WTC11 (cell line): ENCODE measurements at regions not wholly inside any gene's neighbourhood (a gene's known extent, or its start where the extent isn't known, plus 50 kb on each side); places are given as distances from the start of the nearest gene placed in this dataset.

Source experiments
- ATAC-seq: fragments of 200-7000 bp; cut with Tn5 transposase; 2 replicates; pipeline ENCODE4 v1.10.0; 2021; ENCODE audit warnings: mild to moderate bottlenecking, moderate library complexity
- CTCF ChIA-PET: fragments of 300-600 bp; sonication (Branson Sonifier 250); formaldehyde crosslinking; loops from one replicate; lab custom pipeline; 2021; ENCODE audit warnings: antibody characterized with exemption; lab: Charles Lee
- POLR2A ChIA-PET: fragments of 350-600 bp; sonication (Branson Sonifier 250); formaldehyde crosslinking; loops from one replicate; lab custom pipeline; 2021; ENCODE audit warnings: antibody characterized with exemption; lab: Charles Lee
- DNase-seq: peaks from one replicate; pipeline ENCODE4 v3.0.0; 2021; ENCODE audit warnings: low spot score
- H3K27ac Mint-ChIP-seq: 2 replicates; pipeline ENCODE4 v1.8.0; 2021; ENCODE audit warnings: mixed read lengths
- H3K27me3 Mint-ChIP-seq: 2 replicates; pipeline ENCODE4 v1.8.0; 2021; ENCODE audit warnings: low read depth, mild to moderate bottlenecking, moderate library complexity, mixed read lengths
- H3K36me3 Mint-ChIP-seq: 2 replicates; pipeline ENCODE4 v1.8.0; 2021; ENCODE audit warnings: mixed read lengths
- H3K4me1 Mint-ChIP-seq: 2 replicates; pipeline ENCODE4 v1.8.0; 2022; ENCODE audit warnings: mixed read lengths
- H3K4me3 Mint-ChIP-seq: 2 replicates; pipeline ENCODE4 v1.8.0; 2021; ENCODE audit warnings: mild to moderate bottlenecking, moderate library complexity, mixed read lengths
- H3K9me3 Mint-ChIP-seq: 2 replicates; pipeline ENCODE4 v1.8.0; 2021; ENCODE audit warnings: mixed read lengths
- ARID4B ChIP-seq: sonication (generic); formaldehyde crosslinking; IDR thresholded peaks from 2 replicates; pipeline ENCODE4 v1.8.0; 2023; ENCODE audit warnings: missing genetic modification reagents, mild to moderate bottlenecking, borderline replicate concordance
- ATF2 ChIP-seq: sonication (generic); formaldehyde crosslinking; IDR thresholded peaks from 2 replicates; pipeline ENCODE4 v1.8.1; 2022; ENCODE audit warnings: low read depth, missing genetic modification reagents, borderline replicate concordance
- ATF3 ChIP-seq: sonication (generic); formaldehyde crosslinking; conservative IDR thresholded peaks from 2 replicates; pipeline ENCODE4 v1.8.1; 2022; ENCODE audit warnings: mild to moderate bottlenecking, missing genetic modification reagents
- CDX4 ChIP-seq: fragments of 250-450 bp; sonication (Bioruptor Pico); IDR thresholded peaks from 2 replicates; pipeline ENCODE4 v1.9.0; 2021; ENCODE audit warnings: moderate library complexity, mild to moderate bottlenecking, inconsistent platforms, borderline replicate concordance
- ELF4 ChIP-seq: sonication (generic); formaldehyde crosslinking; IDR thresholded peaks from 2 replicates; pipeline ENCODE4 v1.8.1; 2022; ENCODE audit warnings: low read depth, mild to moderate bottlenecking, moderate library complexity, missing genetic modification reagents
- ETV6 ChIP-seq: sonication (generic); formaldehyde crosslinking; IDR thresholded peaks from 2 replicates; pipeline ENCODE4 v1.8.1; 2022; ENCODE audit warnings: mild to moderate bottlenecking, missing genetic modification reagents
- FOXP4 ChIP-seq: sonication (generic); formaldehyde crosslinking; IDR thresholded peaks from 2 replicates; pipeline ENCODE4 v1.8.0; 2022; ENCODE audit warnings: mild to moderate bottlenecking, missing genetic modification reagents
- GTF2I ChIP-seq: fragments of 250-450 bp; sonication (Bioruptor Pico); conservative IDR thresholded peaks from 2 replicates; pipeline ENCODE4 v1.4.0; 2021; ENCODE audit warnings: mild to moderate bottlenecking
- IRF1 ChIP-seq: sonication (generic); formaldehyde crosslinking; IDR thresholded peaks from 2 replicates; pipeline ENCODE4 v1.8.0; 2023; ENCODE audit warnings: missing genetic modification reagents
- JAZF1 ChIP-seq: fragments of 250-450 bp; sonication (Bioruptor Pico); IDR thresholded peaks from 2 replicates; pipeline ENCODE4 v1.9.0; 2021; ENCODE audit warnings: moderate library complexity, mild to moderate bottlenecking, inconsistent platforms
- JUN ChIP-seq: sonication (generic); formaldehyde crosslinking; IDR thresholded peaks from 2 replicates; pipeline ENCODE4 v1.8.0; 2023; ENCODE audit warnings: mild to moderate bottlenecking, missing genetic modification reagents
- PRRX2 ChIP-seq: fragments of 250-450 bp; sonication (Bioruptor Pico); IDR thresholded peaks from 2 replicates; pipeline ENCODE4 v1.8.0; 2021; ENCODE audit warnings: mild to moderate bottlenecking
- RELA ChIP-seq: sonication (generic); formaldehyde crosslinking; IDR thresholded peaks from 2 replicates; pipeline ENCODE4 v1.8.1; 2022; ENCODE audit warnings: missing genetic modification reagents, mild to moderate bottlenecking, borderline replicate concordance
- SMAD3 ChIP-seq: sonication (generic); formaldehyde crosslinking; IDR thresholded peaks from 2 replicates; pipeline ENCODE4 v1.8.0; 2022; ENCODE audit warnings: missing genetic modification reagents, mild to moderate bottlenecking, borderline replicate concordance
- TEAD4 ChIP-seq: sonication (generic); formaldehyde crosslinking; IDR thresholded peaks from 2 replicates; pipeline ENCODE4 v1.8.0; 2022; ENCODE audit warnings: mild to moderate bottlenecking, missing genetic modification reagents
- TP53 ChIP-seq: sonication (generic); formaldehyde crosslinking; IDR thresholded peaks from 2 replicates; pipeline ENCODE4 v1.8.1; 2023; ENCODE audit warnings: mild to moderate bottlenecking, missing genetic modification reagents
- USF2 ChIP-seq: sonication (generic); formaldehyde crosslinking; IDR thresholded peaks from 2 replicates; pipeline ENCODE4 v1.8.1; 2023; ENCODE audit warnings: mild to moderate bottlenecking, missing genetic modification reagents, moderate library complexity
- ZNF317 ChIP-seq: sonication (generic); formaldehyde crosslinking; IDR thresholded peaks from 2 replicates; pipeline ENCODE4 v1.8.1; 2023; ENCODE audit warnings: low read depth, mild to moderate bottlenecking, moderate library complexity, missing genetic modification reagents, borderline replicate concordance
- ZNF671 ChIP-seq: fragments of 250-450 bp; sonication (Bioruptor Pico); IDR thresholded peaks from 2 replicates; pipeline ENCODE4 v1.8.0; 2021; ENCODE audit warnings: mild to moderate bottlenecking

GRCh38 chr12:54700849-54701248 is 52.7 kb upstream of the DCD start:
- Mint-ChIP-seq H3K36me3 (no peaks in the 10 kb centered on the region), H3K9me3 (no peaks in the 10 kb centered on the region), H3K4me3 (no peak overlapping the region), H3K27ac (no peak overlapping the region), H3K4me1 (peaks cover 22% of the 10 kb centered on the region), H3K27me3 (no peaks in the 10 kb centered on the region)
- CTCF ChIA-PET = interaction anchor here (1.1 to 3.6 kb wide), 10 partner anchors 11 to 371 kb away, joined by 3 to 43 read pairs (median 18); no protein-coding TSS in a partner anchor
- no peak for DNase-seq
- no peak for ATAC-seq
- TF ChIP-seq SMAD3 (CRISPR knock-in tag) (no peak), ZNF317 (CRISPR knock-in tag) (no peak), USF2 (no peak), ZNF671 (CRISPR knock-in tag) (no peak), ETV6 (CRISPR knock-in tag) (no peak), FOXP4 (no peak), JAZF1 (no peak), ATF3 (CRISPR knock-in tag) (no peak), JUN (CRISPR knock-in tag) (no peak), CDX4 (CRISPR knock-in tag) (no peak), ELF4 (CRISPR knock-in tag) (no peak), ATF2 (CRISPR knock-in tag) (no peak), TP53 (CRISPR knock-in tag) (no peak), GTF2I (no peak), TEAD4 (no peak)
- POLR2A ChIA-PET = no interaction called here

GRCh38 chr12:54700301-54700700 is 52.1 kb upstream of the DCD start:
- no peaks in the 10 kb centered on the region for H3K9me3 Mint-ChIP-seq
- no peaks in the 10 kb centered on the region for H3K27me3 Mint-ChIP-seq
- peaks cover 22% of the 10 kb centered on the region for H3K4me1 Mint-ChIP-seq
- POLR2A ChIA-PET = no interaction called here
- ATAC-seq (no peak), DNase-seq (no peak)
- H3K36me3 Mint-ChIP-seq = no peaks in the 10 kb centered on the region
- H3K27ac Mint-ChIP-seq = no peak overlapping the region
- H3K4me3 Mint-ChIP-seq = no peak overlapping the region
- CTCF ChIA-PET = interaction anchor here (1.1 to 3.6 kb wide), 5 partner anchors 11 to 368 kb away, joined by 3 to 43 read pairs (median 20); no protein-coding TSS in a partner anchor
- TF ChIP-seq ARID4B (no peak), RELA (CRISPR knock-in tag) (no peak), PRRX2 (CRISPR knock-in tag) (no peak), IRF1 (CRISPR knock-in tag) (no peak)
